ENCODE measurements at regions not wholly inside any gene's neighbourhood (a gene's known extent, or its start where the extent isn't known, plus 50 kb on each side); places are given as distances from the start of the nearest gene placed in this dataset.

DNA sequence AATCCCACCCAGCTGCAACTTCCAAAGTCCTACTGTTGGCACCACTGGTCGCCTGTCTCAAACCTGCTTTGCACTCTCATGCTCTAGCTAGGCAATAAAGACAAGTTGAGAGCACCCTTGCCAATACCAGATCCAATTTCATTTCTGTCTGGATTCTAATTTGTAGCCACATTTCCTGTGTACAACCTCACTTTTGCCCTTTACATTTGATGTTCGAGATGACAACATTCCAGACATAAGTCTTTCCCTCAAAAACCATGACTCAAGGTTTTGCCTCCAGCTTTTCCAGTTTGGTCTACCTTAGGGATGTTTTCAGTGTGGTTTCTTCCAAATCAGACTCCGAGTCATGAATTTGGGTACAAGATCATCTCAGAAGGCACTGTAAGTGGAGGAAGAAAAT lies 309.0 kb downstream of the GPAM start:
- no peak for DNase-seq
- H3K9ac ChIP-seq (ENCODE audit: low read length): no peak overlapping the region
- H3K27me3 ChIP-seq (ENCODE audit: low read length): no peaks in the 10 kb centered on the region
- no peak overlapping the region for H3K4me3 ChIP-seq (ENCODE audit: low read length)
- H3K27ac ChIP-seq (ENCODE audit: low read length): no peak overlapping the region
- H3K9me2 ChIP-seq (replicated peaks; ENCODE audit: insufficient read depth, low read length): no peaks in the 10 kb centered on the region
- H3K4me1 ChIP-seq (ENCODE audit: low read length): peaks cover 13% of the 10 kb centered on the region
- no peak overlapping the region for H3K4me2 ChIP-seq (ENCODE audit: low read depth, low read length, poor library complexity, severe bottlenecking)
- no peaks in the 10 kb centered on the region for H3K79me2 ChIP-seq (ENCODE audit: low read length)
- H4K20me1 ChIP-seq (ENCODE audit: insufficient read depth, low read depth, low read length): no peaks in the 10 kb centered on the region
- no peaks in the 10 kb centered on the region for H3K9me3 ChIP-seq (ENCODE audit: low read length)
- no peak overlapping the region for H2AFZ ChIP-seq (ENCODE audit: low read length)
- no peaks in the 10 kb centered on the region for H3K36me3 ChIP-seq (ENCODE audit: insufficient read depth, low read length)

DNA sequence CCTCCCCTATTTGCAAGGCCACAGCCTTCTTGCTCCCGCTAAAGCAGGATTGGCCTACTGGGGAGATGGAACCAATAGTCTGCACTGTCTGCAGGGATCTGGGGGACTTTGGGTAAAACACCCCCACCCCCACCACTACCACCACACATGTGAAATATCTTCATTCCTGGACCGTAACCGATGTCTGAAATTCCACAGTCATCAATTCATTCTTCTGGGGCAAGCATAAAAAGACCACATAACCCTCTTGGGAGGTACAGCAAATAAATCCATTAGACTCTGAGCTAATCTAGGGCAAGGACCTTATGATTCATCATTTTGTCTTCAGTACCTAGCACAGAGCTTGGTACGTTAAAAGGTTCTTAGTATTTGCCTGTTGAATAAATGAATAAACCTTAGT lies 307.8 kb downstream of the GPAM start:
- Histone ChIP-seq H2AFZ (ENCODE audit: low read length) (no peak overlapping the region), H3K9me2 (replicated peaks; ENCODE audit: insufficient read depth, low read length) (no peaks in the 10 kb centered on the region), H3K4me3 (ENCODE audit: low read length) (no peak overlapping the region), H4K20me1 (ENCODE audit: insufficient read depth, low read depth, low read length) (no peaks in the 10 kb centered on the region), H3K4me2 (ENCODE audit: low read depth, low read length, poor library complexity, severe bottlenecking) (no peak overlapping the region), H3K9me3 (ENCODE audit: low read length) (no peaks in the 10 kb centered on the region), H3K36me3 (ENCODE audit: insufficient read depth, low read length) (no peaks in the 10 kb centered on the region), H3K27me3 (ENCODE audit: low read length) (no peaks in the 10 kb centered on the region), H3K27ac (ENCODE audit: low read length) (no peak overlapping the region), H3K79me2 (ENCODE audit: low read length) (no peaks in the 10 kb centered on the region), H3K4me1 (ENCODE audit: low read length) (peaks cover 13% of the 10 kb centered on the region), H3K9ac (ENCODE audit: low read length) (no peak overlapping the region)
- DNase-seq: no peak

GRCh38 chr10:111877258-111877657 lies 306.3 kb downstream of the GPAM start:
- no peak overlapping the region for H3K4me3 ChIP-seq (ENCODE audit: low read length)
- H3K9me2 ChIP-seq (replicated peaks; ENCODE audit: insufficient read depth, low read length): no peaks in the 10 kb centered on the region
- DNase-seq: no peak
- no peaks in the 10 kb centered on the region for H3K79me2 ChIP-seq (ENCODE audit: low read length)
- H3K27ac ChIP-seq (ENCODE audit: low read length): no peak overlapping the region
- H4K20me1 ChIP-seq (ENCODE audit: insufficient read depth, low read depth, low read length): no peaks in the 10 kb centered on the region
- peaks cover 13% of the 10 kb centered on the region for H3K4me1 ChIP-seq (ENCODE audit: low read length)
- no peaks in the 10 kb centered on the region for H3K36me3 ChIP-seq (ENCODE audit: insufficient read depth, low read length)
- no peaks in the 10 kb centered on the region for H3K9me3 ChIP-seq (ENCODE audit: low read length)
- H2AFZ ChIP-seq (ENCODE audit: low read length): no peak overlapping the region
- no peak overlapping the region for H3K9ac ChIP-seq (ENCODE audit: low read length)
- H3K27me3 ChIP-seq (ENCODE audit: low read length): no peaks in the 10 kb centered on the region
- H3K4me2 ChIP-seq (ENCODE audit: low read depth, low read length, poor library complexity, severe bottlenecking): no peak overlapping the region

DNA sequence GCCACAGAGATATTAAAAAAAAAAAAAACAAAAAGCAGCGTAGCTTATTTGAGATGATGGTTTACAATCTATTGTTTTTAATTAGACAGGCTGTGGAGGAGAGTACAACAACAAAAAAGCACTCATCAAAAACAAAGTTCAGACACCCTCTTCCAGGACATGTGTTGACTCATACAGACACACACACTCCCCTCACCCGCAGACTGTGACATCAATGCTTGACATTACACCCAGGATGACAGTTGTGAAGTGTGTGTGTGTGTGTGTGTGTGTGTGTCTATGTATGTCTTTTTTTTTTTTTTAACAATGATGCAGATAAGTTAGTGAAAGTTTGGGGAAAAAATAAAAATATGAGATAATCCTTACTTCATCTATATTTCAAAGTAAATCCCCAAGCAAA lies 303.6 kb downstream of the GPAM start:
- Histone ChIP-seq H3K27ac (ENCODE audit: low read length) (no peak overlapping the region), H3K9ac (ENCODE audit: low read length) (no peak overlapping the region), H2AFZ (ENCODE audit: low read length) (no peak overlapping the region), H3K9me2 (replicated peaks; ENCODE audit: insufficient read depth, low read length) (no peaks in the 10 kb centered on the region), H3K4me1 (ENCODE audit: low read length) (no peaks in the 10 kb centered on the region), H3K4me2 (ENCODE audit: low read depth, low read length, poor library complexity, severe bottlenecking) (no peak overlapping the region), H3K4me3 (ENCODE audit: low read length) (no peak overlapping the region), H3K27me3 (ENCODE audit: low read length) (no peaks in the 10 kb centered on the region), H3K9me3 (ENCODE audit: low read length) (no peaks in the 10 kb centered on the region), H4K20me1 (ENCODE audit: insufficient read depth, low read depth, low read length) (no peaks in the 10 kb centered on the region), H3K36me3 (ENCODE audit: insufficient read depth, low read length) (no peaks in the 10 kb centered on the region), H3K79me2 (ENCODE audit: low read length) (no peaks in the 10 kb centered on the region)
- DNase-seq: no peak

DNA sequence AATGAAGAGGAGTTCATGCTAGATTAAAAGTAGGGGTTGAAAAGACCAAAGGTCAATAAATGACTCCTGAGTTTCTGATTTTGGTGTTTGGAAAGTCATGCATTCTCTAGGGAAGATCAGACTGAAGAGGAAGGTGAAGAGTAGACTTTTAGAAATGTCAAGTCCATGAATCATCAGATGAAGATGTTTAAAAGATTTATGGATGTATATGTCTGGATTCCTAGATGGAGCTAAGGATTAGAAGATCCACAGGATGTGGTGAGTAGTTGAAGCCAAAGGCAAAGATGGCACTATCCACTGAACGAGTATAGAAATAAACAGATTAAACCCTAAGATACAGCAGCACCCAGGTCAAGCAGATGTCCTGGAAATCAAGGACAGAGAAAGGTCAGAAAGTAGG lies 298.5 kb downstream of the GPAM start:
- Histone ChIP-seq H2AFZ (ENCODE audit: low read length) (no peak overlapping the region), H3K9me2 (replicated peaks; ENCODE audit: insufficient read depth, low read length) (no peaks in the 10 kb centered on the region), H3K27ac (ENCODE audit: low read length) (no peak overlapping the region), H3K36me3 (ENCODE audit: insufficient read depth, low read length) (no peaks in the 10 kb centered on the region), H3K79me2 (ENCODE audit: low read length) (no peaks in the 10 kb centered on the region), H3K4me3 (ENCODE audit: low read length) (no peak overlapping the region), H3K9me3 (ENCODE audit: low read length) (no peaks in the 10 kb centered on the region), H4K20me1 (ENCODE audit: insufficient read depth, low read depth, low read length) (no peaks in the 10 kb centered on the region), H3K4me1 (ENCODE audit: low read length) (no peaks in the 10 kb centered on the region), H3K9ac (ENCODE audit: low read length) (no peak overlapping the region), H3K27me3 (ENCODE audit: low read length) (no peaks in the 10 kb centered on the region), H3K4me2 (ENCODE audit: low read depth, low read length, poor library complexity, severe bottlenecking) (no peak overlapping the region)
- no peak for DNase-seq

DNA sequence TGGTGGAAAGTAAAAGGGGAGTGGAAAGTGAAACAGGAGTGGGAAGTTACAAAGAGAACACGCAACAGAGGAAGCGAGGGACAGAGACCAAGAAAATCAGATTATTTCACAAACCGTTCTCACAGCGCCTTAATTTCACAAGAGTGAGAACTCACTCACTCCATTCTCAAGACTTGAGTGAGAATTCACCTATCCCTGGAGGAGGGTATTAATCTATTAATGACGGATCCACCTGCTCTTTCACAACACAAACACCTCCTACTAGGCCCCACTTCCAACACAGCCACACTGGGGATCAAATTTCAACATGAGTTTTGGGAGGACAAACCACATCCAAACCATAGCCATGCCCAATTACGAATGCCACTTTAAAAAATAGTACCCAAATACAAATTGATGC lies 297.6 kb downstream of the GPAM start:
- Histone ChIP-seq H3K4me2 (ENCODE audit: low read depth, low read length, poor library complexity, severe bottlenecking) (no peak overlapping the region), H3K9ac (ENCODE audit: low read length) (no peak overlapping the region), H3K36me3 (ENCODE audit: insufficient read depth, low read length) (no peaks in the 10 kb centered on the region), H3K4me3 (ENCODE audit: low read length) (no peak overlapping the region), H4K20me1 (ENCODE audit: insufficient read depth, low read depth, low read length) (no peaks in the 10 kb centered on the region), H3K4me1 (ENCODE audit: low read length) (peaks cover 5% of the 10 kb centered on the region), H3K27me3 (ENCODE audit: low read length) (no peaks in the 10 kb centered on the region), H3K9me2 (replicated peaks; ENCODE audit: insufficient read depth, low read length) (no peaks in the 10 kb centered on the region), H3K27ac (ENCODE audit: low read length) (no peak overlapping the region), H3K79me2 (ENCODE audit: low read length) (no peaks in the 10 kb centered on the region), H2AFZ (ENCODE audit: low read length) (no peak overlapping the region), H3K9me3 (ENCODE audit: low read length) (no peaks in the 10 kb centered on the region)
- DNase-seq: no peak

- H3K4me2 ChIP-seq (ENCODE audit: low read depth, low read length, poor library complexity, severe bottlenecking): no peak overlapping the region
- H3K27ac ChIP-seq (ENCODE audit: low read length): no peak overlapping the region
- H3K4me1 ChIP-seq (ENCODE audit: low read length): peaks cover 5% of the 10 kb centered on the region
- no peak overlapping the region for H2AFZ ChIP-seq (ENCODE audit: low read length)
- no peak for DNase-seq
- no peak overlapping the region for H3K4me3 ChIP-seq (ENCODE audit: low read length)
- H3K9ac ChIP-seq (ENCODE audit: low read length): no peak overlapping the region
- no peaks in the 10 kb centered on the region for H3K27me3 ChIP-seq (ENCODE audit: low read length)
- H3K9me2 ChIP-seq (replicated peaks; ENCODE audit: insufficient read depth, low read length): no peaks in the 10 kb centered on the region
- H3K36me3 ChIP-seq (ENCODE audit: insufficient read depth, low read length): no peaks in the 10 kb centered on the region
- no peaks in the 10 kb centered on the region for H4K20me1 ChIP-seq (ENCODE audit: insufficient read depth, low read depth, low read length)
- no peaks in the 10 kb centered on the region for H3K79me2 ChIP-seq (ENCODE audit: low read length)
- H3K9me3 ChIP-seq (ENCODE audit: low read length): no peaks in the 10 kb centered on the region
Observed at GRCh38 chr10:111887266-111887665, 296.3 kb downstream of the GPAM start.

DNA sequence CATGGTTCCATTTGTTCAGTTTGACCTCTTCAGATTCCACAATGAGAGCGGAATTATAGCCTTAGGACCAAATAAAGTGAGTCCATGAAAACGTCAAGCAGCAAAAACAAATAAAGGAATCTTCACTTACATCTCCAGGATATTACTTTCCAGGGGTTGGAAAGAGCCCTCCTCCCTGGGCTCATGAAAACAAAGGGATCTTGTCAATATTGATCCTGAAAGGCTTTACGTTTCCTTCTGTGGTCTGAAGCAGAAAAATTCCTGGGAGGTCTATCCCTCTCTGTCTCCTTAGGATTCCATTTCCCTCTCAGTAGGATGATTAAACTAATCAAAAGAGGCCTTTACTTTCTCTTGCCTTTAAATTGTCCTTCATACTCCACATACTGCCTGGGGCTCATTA lies 293.5 kb downstream of the GPAM start:
- Histone ChIP-seq H3K36me3 (ENCODE audit: insufficient read depth, low read length) (no peaks in the 10 kb centered on the region), H3K9me3 (ENCODE audit: low read length) (no peaks in the 10 kb centered on the region), H2AFZ (ENCODE audit: low read length) (no peak overlapping the region), H3K9me2 (replicated peaks; ENCODE audit: insufficient read depth, low read length) (no peaks in the 10 kb centered on the region), H4K20me1 (ENCODE audit: insufficient read depth, low read depth, low read length) (no peaks in the 10 kb centered on the region), H3K27ac (ENCODE audit: low read length) (no peak overlapping the region), H3K4me3 (ENCODE audit: low read length) (no peak overlapping the region), H3K4me1 (ENCODE audit: low read length) (peaks cover 5% of the 10 kb centered on the region), H3K79me2 (ENCODE audit: low read length) (no peaks in the 10 kb centered on the region), H3K27me3 (ENCODE audit: low read length) (no peaks in the 10 kb centered on the region), H3K9ac (ENCODE audit: low read length) (no peak overlapping the region), H3K4me2 (ENCODE audit: low read depth, low read length, poor library complexity, severe bottlenecking) (no peak overlapping the region)
- no peak for DNase-seq

DNA sequence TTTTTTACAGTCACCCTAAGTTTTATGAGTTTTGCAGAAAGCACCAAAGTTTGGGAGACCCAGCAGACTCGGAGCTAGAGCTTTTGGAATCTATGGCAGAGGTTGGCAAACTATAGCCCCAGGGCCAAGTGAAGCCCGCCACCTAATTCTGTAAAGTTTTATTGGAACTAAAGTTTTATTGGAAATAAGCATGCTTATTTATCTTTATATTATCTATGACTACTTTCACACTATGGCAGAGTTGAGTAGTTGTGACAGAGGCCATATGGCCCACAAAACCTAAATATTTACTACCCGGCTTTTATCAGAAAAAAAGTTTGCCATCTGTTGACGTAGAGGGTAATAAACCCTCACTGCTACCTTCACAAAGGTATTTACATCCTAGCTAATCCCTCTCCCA lies 267.6 kb downstream of the GPAM start:
- H3K4me2 ChIP-seq (ENCODE audit: low read depth, low read length, poor library complexity, severe bottlenecking): no peak overlapping the region
- no peaks in the 10 kb centered on the region for H3K9me2 ChIP-seq (replicated peaks; ENCODE audit: insufficient read depth, low read length)
- H3K9ac ChIP-seq (ENCODE audit: low read length): no peak overlapping the region
- no peaks in the 10 kb centered on the region for H3K79me2 ChIP-seq (ENCODE audit: low read length)
- no peak for DNase-seq
- no peak overlapping the region for H2AFZ ChIP-seq (ENCODE audit: low read length)
- no peaks in the 10 kb centered on the region for H3K36me3 ChIP-seq (ENCODE audit: insufficient read depth, low read length)
- no peaks in the 10 kb centered on the region; the same call in 1 of the 2 replicates for H4K20me1 ChIP-seq (ENCODE audit: insufficient read depth, low read depth, low read length)
- no peak overlapping the region for H3K4me3 ChIP-seq (ENCODE audit: low read length)
- H3K9me3 ChIP-seq (ENCODE audit: low read length): no peaks in the 10 kb centered on the region
- no peaks in the 10 kb centered on the region for H3K27me3 ChIP-seq (ENCODE audit: low read length)
- no peaks in the 10 kb centered on the region for H3K4me1 ChIP-seq (ENCODE audit: low read length)
- no peak overlapping the region for H3K27ac ChIP-seq (ENCODE audit: low read length)

Measured in Karpas-422 (cell line).